SW480 (cell line): ENCODE measurements at regions not wholly inside any gene's neighbourhood (a gene's known extent, or its start where the extent isn't known, plus 50 kb on each side); places are given as distances from the start of the nearest gene placed in this dataset.
"Not testable (repeated sequence)": the region's sequence is repeated elsewhere in the genome, so short reads cannot be mapped to it uniquely, and the experiment has no call there.

Source experiments
- DNase-seq: peaks from one replicate; pipeline ENCODE4 v3.0.0-alpha.2; 2016; ENCODE audit warnings: low spot score

DNA sequence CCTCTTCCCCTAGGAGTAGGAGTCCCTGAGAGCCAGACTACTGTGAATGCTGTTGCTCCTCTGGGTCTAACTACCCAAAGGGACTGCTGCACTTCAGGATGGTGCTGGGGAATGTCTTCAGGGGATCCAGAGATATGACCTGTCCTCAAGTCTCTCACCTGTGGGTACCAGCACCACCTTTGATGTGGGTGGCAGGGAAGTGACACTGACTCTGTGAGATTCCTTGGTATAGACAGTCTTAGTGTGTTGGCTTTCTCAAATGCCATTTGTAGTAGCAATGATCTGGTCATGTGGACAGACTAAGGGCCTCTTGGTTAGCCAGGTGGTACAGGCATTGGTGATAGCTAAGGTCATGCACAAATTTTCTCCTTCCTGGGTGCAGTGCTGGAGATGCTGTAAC lies 108.9 kb upstream of the ADAMTS3 start:
- no peak for DNase-seq

GRCh38 chr4:72677265-72677664 lies 108.2 kb upstream of the ADAMTS3 start:
- no peak for DNase-seq

- DNase-seq = no peak
Observed at GRCh38 chr4:72671980-72672379, 103.0 kb upstream of the ADAMTS3 start.

GRCh38 chr4:72670521-72670920 lies 101.5 kb upstream of the ADAMTS3 start:
- DNase-seq = no peak

GRCh38 chr4:72666910-72667309 lies 97.9 kb upstream of the ADAMTS3 start:
- no peak for DNase-seq

DNA sequence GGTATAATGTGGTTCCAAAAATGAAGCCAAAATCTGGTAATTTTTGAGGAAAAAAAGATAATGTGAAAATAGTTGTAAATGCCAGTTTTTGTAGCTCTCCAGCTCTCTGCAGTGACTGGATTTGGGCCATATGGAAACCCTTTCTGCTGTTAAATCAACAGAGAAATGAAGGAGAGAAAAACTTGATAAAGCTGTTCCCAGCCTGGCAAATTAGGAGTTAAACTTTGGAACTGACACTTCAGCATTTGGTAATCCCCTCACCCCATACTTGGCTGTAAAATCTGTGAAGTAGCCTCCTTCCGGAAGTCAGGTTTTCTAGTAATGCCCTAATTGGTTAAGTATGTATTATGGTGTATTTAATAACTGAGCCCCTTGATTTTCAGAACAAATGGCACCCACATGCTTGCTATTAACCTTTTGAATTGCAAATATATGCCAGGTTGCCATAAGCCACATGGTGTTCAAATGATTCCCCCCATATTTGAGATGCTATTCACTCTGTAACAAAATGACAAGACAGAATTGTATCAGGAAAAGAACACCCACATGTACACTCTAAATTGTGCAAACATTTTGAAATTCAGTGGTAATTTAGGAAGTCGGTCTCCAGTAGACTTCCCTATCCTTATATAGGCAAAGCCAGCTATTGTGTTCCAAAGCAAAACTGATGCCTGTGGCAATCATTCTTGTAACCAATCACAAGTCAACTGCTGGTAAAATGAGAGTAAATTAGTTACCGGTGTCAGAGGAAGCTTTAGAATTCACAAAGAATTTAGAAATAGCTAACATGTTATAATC lies 96.3 kb upstream of the ADAMTS3 start:
- no peak for DNase-seq

DNA sequence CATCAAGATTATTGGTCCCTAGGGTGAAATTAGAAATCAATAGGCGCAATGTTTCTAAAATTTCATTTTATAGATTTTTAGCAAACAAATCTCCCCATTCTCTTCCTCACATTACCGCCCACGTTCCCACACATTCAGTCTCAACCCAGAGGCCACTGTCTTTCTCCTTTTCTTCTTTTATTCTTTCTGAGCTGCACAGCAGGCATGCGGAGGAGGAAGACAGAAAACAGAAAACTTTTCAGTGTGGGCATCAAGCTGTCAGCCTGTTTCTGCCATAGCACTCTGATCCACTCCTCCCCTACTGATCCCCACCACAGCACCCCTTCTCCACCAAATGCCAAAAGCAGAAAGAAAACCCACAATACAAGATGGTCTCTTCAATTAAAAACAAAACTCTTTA lies 94.8 kb upstream of the ADAMTS3 start:
- DNase-seq = no peak

GRCh38 chr4:72661830-72662229 lies 92.8 kb upstream of the ADAMTS3 start:
- no peak for DNase-seq

DNA sequence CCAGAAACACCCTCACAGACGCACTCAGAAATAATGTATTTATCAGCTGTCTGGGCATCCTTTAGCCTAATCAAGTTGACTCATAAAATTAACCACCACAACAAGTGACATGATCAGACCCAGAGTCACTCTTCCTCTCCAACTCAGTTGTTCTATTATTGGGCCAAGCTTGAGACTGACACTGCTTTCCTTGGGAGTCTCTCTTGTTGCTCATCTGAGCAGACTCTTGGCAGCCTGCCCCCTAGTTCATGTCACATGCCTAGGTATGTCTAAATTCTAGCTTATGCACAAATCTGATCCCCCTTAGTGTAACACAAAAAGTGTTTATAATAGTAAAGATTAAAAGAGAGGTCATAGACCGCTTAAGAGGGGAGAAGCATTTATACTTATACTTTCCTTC lies 72.6 kb upstream of the ADAMTS3 start:
- DNase-seq = no peak

- not testable (repeated sequence) for DNase-seq
Observed at GRCh38 chr4:72636866-72637265, 67.8 kb upstream of the ADAMTS3 start.

DNA sequence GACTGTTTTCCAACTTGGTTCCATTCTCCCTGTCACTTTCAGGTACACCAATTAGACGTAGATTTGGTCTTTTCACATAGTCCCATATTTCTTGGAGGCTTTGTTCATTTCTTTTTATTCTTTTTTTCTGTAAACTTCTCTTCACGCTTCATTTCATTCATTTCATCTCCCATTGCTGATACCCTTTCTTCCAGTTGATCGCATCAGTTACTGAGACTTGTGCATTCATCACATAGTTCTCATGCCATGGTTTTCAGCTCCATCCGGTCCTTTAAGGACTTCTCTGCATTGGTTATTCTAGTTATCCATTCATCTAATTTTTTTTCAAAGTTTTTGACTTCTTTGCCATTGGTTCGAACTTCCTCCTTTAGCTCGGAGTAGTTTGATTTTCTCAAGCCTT lies 66.9 kb upstream of the ADAMTS3 start:
- DNase-seq = not testable (repeated sequence)

DNA sequence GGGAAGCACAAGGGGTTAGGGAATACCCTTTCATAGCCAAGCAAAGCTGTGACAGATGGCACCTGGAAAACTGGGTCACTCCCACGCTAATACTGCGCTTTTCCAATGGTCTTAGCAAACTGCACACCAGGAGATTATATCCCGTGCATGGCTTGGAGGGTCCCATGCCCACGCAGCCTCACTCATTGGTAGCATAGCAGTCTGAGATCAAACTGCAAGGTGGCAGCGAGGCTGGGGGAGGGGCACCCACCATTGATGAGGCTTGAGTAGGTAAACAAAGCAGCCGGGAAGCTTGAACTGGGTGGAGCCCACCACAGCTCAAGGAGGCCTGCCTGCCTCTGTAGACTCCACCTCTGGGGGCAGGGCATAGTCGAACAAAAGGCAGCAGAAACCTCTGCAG lies 63.2 kb upstream of the ADAMTS3 start:
- DNase-seq = not testable (repeated sequence)

DNA sequence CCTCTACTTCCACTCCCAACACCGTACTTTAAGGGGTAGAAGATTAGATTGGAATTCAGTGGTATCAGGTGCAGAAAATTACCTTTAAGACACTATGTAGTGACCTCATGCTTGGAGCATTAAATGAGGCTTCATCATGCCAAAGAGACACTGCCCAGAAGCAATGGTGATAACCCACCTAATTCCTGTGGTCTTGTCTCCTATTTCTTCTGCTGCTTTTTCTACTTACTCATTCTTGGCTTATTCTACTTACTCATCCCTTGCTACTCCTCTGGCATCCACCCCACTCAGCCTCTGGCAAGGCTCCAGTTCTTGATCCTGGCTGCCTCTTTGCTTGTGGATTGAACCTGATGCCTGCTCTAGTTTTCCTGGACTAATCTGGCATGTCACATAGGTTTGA lies 62.3 kb upstream of the ADAMTS3 start:
- no peak for DNase-seq

GRCh38 chr4:72629540-72629939 lies 60.5 kb upstream of the ADAMTS3 start:
- DNase-seq = no peak

GRCh38 chr4:72627723-72628122 lies 58.7 kb upstream of the ADAMTS3 start:
- no peak for DNase-seq
